IMR-90 (cell line): ENCODE measurements at regions not wholly inside any gene's neighbourhood (a gene's known extent, or its start where the extent isn't known, plus 50 kb on each side); places are given as distances from the start of the nearest gene placed in this dataset.

ENCODE experiments used
- ATAC-seq: fragments of 200-7000 bp; cut with Tn5 transposase; 2 replicates; pipeline ENCODE4 v1.9.1; 2020; ENCODE audit warnings: low read depth, mild to moderate bottlenecking, moderate library complexity
- BruUV-seq: library from RNA; stranded (reverse); fragments of 400-500 nt; replicated peaks from 2 replicates; lab custom pipeline; 2021; lab: Mats Ljungman, UMichigan
- CTCF ChIA-PET: fragments of 300-600 bp; formaldehyde crosslinking; extraction: SDS; loops from one replicate; lab custom pipeline; 2021; ENCODE audit warnings: antibody characterized with exemption; lab: Yijun Ruan, JAX
- POLR2A ChIA-PET: fragments of 300-600 bp; sonication (Branson Sonifier 250); formaldehyde crosslinking; loops from one replicate; lab custom pipeline; 2022; ENCODE audit warnings: antibody characterized with exemption; ENCODE audit not compliant: unreplicated experiment; lab: Charles Lee
- DNase-seq: peaks from one replicate; pipeline ENCODE4 v3.0.0; 2013
- H2AFZ ChIP-seq: replicated peaks from 2 replicates; pipeline ENCODE3; 2013; ENCODE audit warnings: low read length, mild to moderate bottlenecking; ENCODE audit not compliant: poor library complexity
- H2AK5ac ChIP-seq: 2 replicates; pipeline ENCODE4 v1.6.1; 2013; ENCODE audit warnings: low read depth, low read length, inconsistent platforms
- H2AK9ac ChIP-seq: replicated peaks from 2 replicates; pipeline ENCODE3; 2013; ENCODE audit warnings: mild to moderate bottlenecking, low read depth, low read length, moderate library complexity; ENCODE audit not compliant: poor library complexity
- H2BK120ac ChIP-seq: 2 replicates; pipeline ENCODE4 v1.6.1; 2013; ENCODE audit warnings: low read depth, low read length, inconsistent platforms
- H2BK15ac ChIP-seq: 3 replicates; pipeline ENCODE4 v1.6.1; 2013; ENCODE audit warnings: low read depth, low read length, inconsistent platforms
- H2BK20ac ChIP-seq: 2 replicates; pipeline ENCODE4 v1.6.1; 2013; ENCODE audit warnings: low read depth, mild to moderate bottlenecking, inconsistent platforms, low read length, moderate library complexity
- H2BK5ac ChIP-seq: 2 replicates; pipeline ENCODE4 v1.6.1; 2013; ENCODE audit warnings: mild to moderate bottlenecking, low read depth, low read length, inconsistent platforms; ENCODE audit not compliant: poor library complexity, severe bottlenecking
- H3K14ac ChIP-seq: replicated peaks from 2 replicates; pipeline ENCODE4 v1.6.1; 2013; ENCODE audit warnings: low read depth, low read length, inconsistent platforms
- H3K18ac ChIP-seq: 2 replicates; pipeline ENCODE4 v1.6.1; 2013; ENCODE audit warnings: low read depth, low read length, control low read depth
- H3K23ac ChIP-seq: 2 replicates; pipeline ENCODE4 v1.6.1; 2013; ENCODE audit warnings: low read depth, low read length, inconsistent platforms
- H3K27ac ChIP-seq: 2 replicates; pipeline ENCODE4 v1.5.1; 2013; ENCODE audit warnings: mild to moderate bottlenecking, control low read depth, low read length; ENCODE audit not compliant: insufficient read depth
- H3K27me3 ChIP-seq: 2 replicates; pipeline ENCODE4 v1.6.1; 2013; ENCODE audit warnings: low read length; ENCODE audit not compliant: control insufficient read depth, insufficient read depth
- H3K36me3 ChIP-seq: 2 replicates; pipeline ENCODE4 v1.6.1; 2013; ENCODE audit warnings: low read length, mixed read lengths; ENCODE audit not compliant: control insufficient read depth, insufficient read depth
- H3K4ac ChIP-seq: 2 replicates; pipeline ENCODE4 v1.6.1; 2013; ENCODE audit warnings: low read depth, low read length, inconsistent platforms
- H3K4me1 ChIP-seq: 2 replicates; pipeline ENCODE4 v1.6.1; 2013; ENCODE audit warnings: low read length, mixed read lengths; ENCODE audit not compliant: control insufficient read depth, insufficient read depth
- H3K4me2 ChIP-seq: 2 replicates; pipeline ENCODE4 v1.6.1; 2013; ENCODE audit warnings: low read depth, mild to moderate bottlenecking, control low read depth, low read length, moderate library complexity
- H3K4me3 ChIP-seq: 2 replicates; pipeline ENCODE4 v1.5.1; 2013; ENCODE audit warnings: low read depth, mild to moderate bottlenecking, control low read depth, low read length, moderate library complexity; ENCODE audit not compliant: insufficient read depth
- H3K56ac ChIP-seq: 2 replicates; pipeline ENCODE4 v1.6.1; 2013; ENCODE audit warnings: low read length, inconsistent platforms; ENCODE audit not compliant: insufficient read depth; ENCODE audit errors: extremely low read depth
- H3K79me1 ChIP-seq, 2 experiments: 2 replicates each; pipeline ENCODE4 v1.6.1; 2013; ENCODE audit warnings: low read length in 2 of 2, inconsistent platforms in 1 of 2, low read depth in 1 of 2
- H3K9ac ChIP-seq: 2 replicates; pipeline ENCODE4 v1.6.1; 2013; ENCODE audit warnings: low read depth, low read length, control low read depth
- H3K9me1 ChIP-seq: 2 replicates; pipeline ENCODE4 v1.6.1; 2013; ENCODE audit warnings: low read length, inconsistent platforms; ENCODE audit not compliant: insufficient read depth
- H3K9me3 ChIP-seq: 2 replicates; pipeline ENCODE4 v1.6.1; 2013; ENCODE audit warnings: low read length; ENCODE audit not compliant: control insufficient read depth, insufficient read depth
- H4K20me1 ChIP-seq: 2 replicates; pipeline ENCODE4 v1.6.1; 2013; ENCODE audit warnings: low read length, inconsistent platforms; ENCODE audit not compliant: insufficient read depth
- H4K5ac ChIP-seq: 2 replicates; pipeline ENCODE4 v1.6.1; 2013; ENCODE audit warnings: mild to moderate bottlenecking, low read depth, low read length, control low read depth
- H4K8ac ChIP-seq, 2 experiments: 2 replicates each; pipeline ENCODE4 v1.6.1; 2013; ENCODE audit warnings: low read depth in 2 of 2, low read length in 2 of 2, control low read depth in 1 of 2, inconsistent platforms in 1 of 2
- H4K91ac ChIP-seq: 2 replicates; pipeline ENCODE4 v1.6.1; 2013; ENCODE audit warnings: low read depth, low read length, inconsistent platforms; ENCODE audit not compliant: insufficient read depth
- BHLHE40 ChIP-seq: fragments of 150-350 bp; IDR thresholded peaks from 2 replicates; pipeline ENCODE4 v1.6.1; 2016; ENCODE audit warnings: mild to moderate bottlenecking, low read depth, low read length
- CEBPB ChIP-seq: IDR thresholded peaks from 2 replicates; pipeline ENCODE4 v1.6.1; 2012; ENCODE audit warnings: low read depth, low read length, improper control_type of control experiment
- ELK1 ChIP-seq: fragments of 150-350 bp; IDR thresholded peaks from 2 replicates; pipeline ENCODE4 v1.6.1; 2016; ENCODE audit warnings: low read depth, mild to moderate bottlenecking, low read length, moderate library complexity, borderline replicate concordance
- FOS ChIP-seq: fragments of 150-350 bp; IDR thresholded peaks from 2 replicates; pipeline ENCODE4 v1.6.1; 2016; ENCODE audit warnings: low read depth, low read length
- MAFK ChIP-seq: IDR thresholded peaks from 2 replicates; pipeline ENCODE4 v1.6.1; 2012; ENCODE audit warnings: low read depth, low read length, improper control_type of control experiment
- MAZ ChIP-seq: IDR thresholded peaks from 2 replicates; pipeline ENCODE4 v1.6.1; 2012; ENCODE audit warnings: low read depth, mild to moderate bottlenecking, low read length, improper control_type of control experiment, moderate library complexity, borderline replicate concordance
- MXI1 ChIP-seq: IDR thresholded peaks from 2 replicates; pipeline ENCODE4 v1.6.1; 2012; ENCODE audit warnings: low read depth, mild to moderate bottlenecking, low read length, moderate library complexity, borderline replicate concordance
- NFE2L2 ChIP-seq: fragments of 150-350 bp; IDR thresholded peaks from 2 replicates; pipeline ENCODE4 v1.6.1; 2016; ENCODE audit warnings: low read depth, mild to moderate bottlenecking, low read length
- POLR2A ChIP-seq: IDR thresholded peaks from 2 replicates; pipeline ENCODE4 v1.6.1; 2012; ENCODE audit warnings: mild to moderate bottlenecking, low read depth, low read length
- RAD21 ChIP-seq: IDR thresholded peaks from 2 replicates; pipeline ENCODE4 v1.6.1; 2012; ENCODE audit warnings: low read length, improper control_type of control experiment
- RCOR1 ChIP-seq: IDR thresholded peaks from 2 replicates; pipeline ENCODE4 v1.6.1; 2012; ENCODE audit warnings: mild to moderate bottlenecking, low read length, improper control_type of control experiment; ENCODE audit not compliant: insufficient replicate concordance
- RFX5 ChIP-seq: IDR thresholded peaks from 2 replicates; pipeline ENCODE4 v1.8.0; 2012; ENCODE audit warnings: low read depth, mild to moderate bottlenecking, low read length, moderate library complexity
- SMC3 ChIP-seq: fragments of 150-350 bp; IDR thresholded peaks from 2 replicates; pipeline ENCODE4 v1.6.1; 2016; ENCODE audit warnings: low read depth, mild to moderate bottlenecking, antibody characterized with exemption, low read length, moderate library complexity
- USF2 ChIP-seq: fragments of 150-350 bp; IDR thresholded peaks from 2 replicates; pipeline ENCODE4 v1.6.1; 2017; ENCODE audit warnings: mild to moderate bottlenecking, antibody characterized with exemption, low read length, low read depth
- WGBS, 2 experiments: methylation state at CpG; one replicate each; pipeline versions ENCODE4 v1.1.5 to v1.1.7; 2013; ENCODE audit warnings: missing lambda C conversion rate in 2 of 2; ENCODE audit not compliant: insufficient read length in 1 of 2; ENCODE audit errors: extremely low coverage in 2 of 2; 5-methylcytosine and 5-hydroxymethylcytosine counted together
- dilution Hi-C: fragments of 300-500 bp; cut with HindIII; formaldehyde crosslinking; loops from one replicate; pipeline ENCODE4 v1.14.3; 2018; ENCODE audit warnings: low sequenced_read_pairs; ENCODE audit not compliant: unreplicated experiment
- in situ Hi-C: fragments of 300-500 bp; cut with MboI; formaldehyde crosslinking; loops from 3 replicates; pipeline ENCODE4 v1.14.3; 2019; ENCODE audit warnings: low sequenced_read_pairs, inconsistent platforms, mixed read lengths
- intact Hi-C: fragments of 100-400 bp; cut with micrococcal nuclease; formaldehyde crosslinking; loops from 2 replicates; pipeline ENCODE4 v1.10.0; 2022
- TF ChIP-seq, protein P1 (sequence below): conservative IDR thresholded peaks from 2 replicates; pipeline ENCODE4 v1.5.1; 2012; ENCODE audit warnings: mild to moderate bottlenecking, low read depth, low read length, improper control_type of control experiment

- H2BK15ac ChIP-seq = no peak overlapping the region
Measured at GRCh38 chr2:82339805-82340204, 2035.3 kb upstream of the LRRTM1 start.

More at GRCh38 chr2:82339805-82340204, 2035.3 kb upstream of the LRRTM1 start:
- H3K79me1 ChIP-seq = no peaks in the 10 kb centered on the region
- H4K20me1 ChIP-seq = no peaks in the 10 kb centered on the region
- H3K56ac ChIP-seq = no peak overlapping the region
- no peak overlapping the region for H2BK120ac ChIP-seq
- H4K91ac ChIP-seq = no peak overlapping the region
- H3K27ac ChIP-seq = no peak overlapping the region
- H3K14ac ChIP-seq = no peak overlapping the region
- H4K5ac ChIP-seq = no peak overlapping the region
- no peak overlapping the region for H2AK5ac ChIP-seq
- H3K27me3 ChIP-seq = no peaks in the 10 kb centered on the region
- no peak overlapping the region for H3K4me2 ChIP-seq
- no peak for DNase-seq
- no peak overlapping the region for H3K4ac ChIP-seq
- H3K9me3 ChIP-seq = no peaks in the 10 kb centered on the region
- dilution Hi-C loops (no loop called here), intact Hi-C loops (no loop called here), in situ Hi-C loops (no loop called here)
- no peak overlapping the region for H2AFZ ChIP-seq
- H3K23ac ChIP-seq = no peak overlapping the region
- no peak overlapping the region for H2AK9ac ChIP-seq
- no peak overlapping the region for H2BK20ac ChIP-seq
- TF ChIP-seq POLR2A = no peak
- no peak for TF ChIP-seq MXI1
- no peak for TF ChIP-seq MAFK
- no peak for TF ChIP-seq ELK1
- no peak for TF ChIP-seq RFX5
- no peak for TF ChIP-seq NFE2L2
- no peak for TF ChIP-seq SMC3
- no peak for TF ChIP-seq RCOR1
- TF ChIP-seq FOS = no peak
- TF ChIP-seq USF2 = no peak
- TF ChIP-seq, protein P1, sequence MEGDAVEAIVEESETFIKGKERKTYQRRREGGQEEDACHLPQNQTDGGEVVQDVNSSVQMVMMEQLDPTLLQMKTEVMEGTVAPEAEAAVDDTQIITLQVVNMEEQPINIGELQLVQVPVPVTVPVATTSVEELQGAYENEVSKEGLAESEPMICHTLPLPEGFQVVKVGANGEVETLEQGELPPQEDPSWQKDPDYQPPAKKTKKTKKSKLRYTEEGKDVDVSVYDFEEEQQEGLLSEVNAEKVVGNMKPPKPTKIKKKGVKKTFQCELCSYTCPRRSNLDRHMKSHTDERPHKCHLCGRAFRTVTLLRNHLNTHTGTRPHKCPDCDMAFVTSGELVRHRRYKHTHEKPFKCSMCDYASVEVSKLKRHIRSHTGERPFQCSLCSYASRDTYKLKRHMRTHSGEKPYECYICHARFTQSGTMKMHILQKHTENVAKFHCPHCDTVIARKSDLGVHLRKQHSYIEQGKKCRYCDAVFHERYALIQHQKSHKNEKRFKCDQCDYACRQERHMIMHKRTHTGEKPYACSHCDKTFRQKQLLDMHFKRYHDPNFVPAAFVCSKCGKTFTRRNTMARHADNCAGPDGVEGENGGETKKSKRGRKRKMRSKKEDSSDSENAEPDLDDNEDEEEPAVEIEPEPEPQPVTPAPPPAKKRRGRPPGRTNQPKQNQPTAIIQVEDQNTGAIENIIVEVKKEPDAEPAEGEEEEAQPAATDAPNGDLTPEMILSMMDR = no peak
- TF ChIP-seq RAD21 = no peak
- no peak for TF ChIP-seq MAZ
- no peak for TF ChIP-seq CEBPB
- no peak for TF ChIP-seq BHLHE40
- POLR2A ChIA-PET = no interaction called here
- whole genome bisulfite sequencing, 2 experiments = no CpG with 5 or more reads among the region's 2 CpGs
- no peaks in the 10 kb centered on the region for H3K9me1 ChIP-seq
- no TSS peak for BruUV-seq
- no peaks in the 10 kb centered on the region for H3K36me3 ChIP-seq
- H3K4me3 ChIP-seq = no peak overlapping the region
- CTCF ChIA-PET = interaction anchor here (0.6 kb wide), 1 partner anchor 21 kb away, joined by 6 read pairs; no protein-coding TSS in a partner anchor
- H3K9ac ChIP-seq = no peak overlapping the region
- no peaks in the 10 kb centered on the region for H3K4me1 ChIP-seq
- no peak overlapping the region for H4K8ac ChIP-seq
- ATAC-seq = no peak
- no peak overlapping the region for H2BK5ac ChIP-seq
- no peak overlapping the region for H3K18ac ChIP-seq
